ENCODE measurements at regions not wholly inside any gene's neighbourhood (a gene's known extent, or its start where the extent isn't known, plus 50 kb on each side); places are given as distances from the start of the nearest gene placed in this dataset.

- TF ChIP-seq RAD21 (IDR thresholded peaks at IDR 0.05; ENCODE audit: low read length) = no peak
- TF ChIP-seq CTCF (conservative IDR thresholded peaks at IDR 0.05; ENCODE audit: low read depth, low read length) = no peak
- no peak for TF ChIP-seq MAFK (IDR thresholded peaks at IDR 0.05; ENCODE audit: low read depth, low read length)
- no peak for TF ChIP-seq POLR2A (IDR thresholded peaks at IDR 0.05; ENCODE audit: low read depth, low read length)
- TF ChIP-seq BHLHE40 (IDR thresholded peaks at IDR 0.05; ENCODE audit: low read depth, low read length) = no peak
- no peak for TF ChIP-seq SMC3 (IDR thresholded peaks at IDR 0.05; ENCODE audit: low read depth, low read length)
- no peak for TF ChIP-seq CHD1 (IDR thresholded peaks at IDR 0.05; ENCODE audit: low read depth, low read length)
Observed at GRCh38 chr14:100967930-100968329, 64.4 kb upstream of the RTL1 start.
